ENCODE measurements at regions not wholly inside any gene's neighbourhood (a gene's known extent, or its start where the extent isn't known, plus 50 kb on each side); places are given as distances from the start of the nearest gene placed in this dataset.

DNA sequence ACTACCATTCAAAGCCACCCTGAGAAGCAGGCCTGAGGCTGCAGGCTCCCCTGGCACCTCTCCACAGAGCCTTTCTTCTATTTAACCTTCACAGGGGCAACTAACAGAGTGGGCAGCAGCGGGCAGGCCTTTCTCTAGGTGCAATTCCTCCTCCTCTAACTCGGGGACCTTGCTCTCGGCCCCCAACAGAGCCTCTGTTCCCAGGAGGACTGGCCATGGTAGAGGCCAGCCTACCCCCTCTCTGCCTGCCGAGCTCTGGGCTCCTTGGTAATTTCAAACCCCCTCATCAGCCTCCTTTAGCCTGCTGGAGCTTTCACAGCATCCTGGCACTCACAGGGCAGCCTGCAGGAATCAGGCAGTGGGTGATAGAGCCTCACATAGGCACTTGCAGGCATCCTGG lies 920.8 kb upstream of the ZNF722 start:
- in situ Hi-C loops (cut with MboI) (no loop called here), intact Hi-C loops (cut with micrococcal nuclease) (no loop called here)
- no peaks in the 10 kb centered on the region for H3K79me2 ChIP-seq (ENCODE audit: control insufficient read depth, insufficient read depth, low read length)
- FAIRE-seq (no peak), ATAC-seq (no peak), DNase-seq (ENCODE audit: extremely low read depth in 1 of 4, low spot score in 3 of 4) (no peak)
- 0% methylated on average over 4 of the region's 4 CpGs for WGBS (ENCODE audit: insufficient coverage, low coverage, missing lambda C conversion rate)
- H3K4me2 ChIP-seq (ENCODE audit: insufficient read depth, low read length): no peak overlapping the region
- no peak overlapping the region for H3K4me3 ChIP-seq
- H3K36me3 ChIP-seq (ENCODE audit: control insufficient read depth, insufficient read depth, low read length): no peaks in the 10 kb centered on the region
- H3K27me3 ChIP-seq (ENCODE audit: control insufficient read depth in 2 of 2, insufficient read depth in 2 of 2, low read length in 2 of 2): no peaks in the 10 kb centered on the region
- H3K9me3 ChIP-seq (replicated peaks; ENCODE audit: control insufficient read depth, insufficient read depth, low read depth, low read length): no peaks in the 10 kb centered on the region
- H2AFZ ChIP-seq (ENCODE audit: low read depth, low read length): no peak overlapping the region
- H4K20me1 ChIP-seq (replicated peaks; ENCODE audit: control insufficient read depth, insufficient read depth, low read length): no peaks in the 10 kb centered on the region
- H3K9me1 ChIP-seq (ENCODE audit: control insufficient read depth, insufficient read depth, low read length): no peaks in the 10 kb centered on the region
- BruUV-seq (replicated peaks): no TSS peak
- TF ChIP-seq KDM1A (IDR thresholded peaks at IDR 0.05) (no peak), STAT5B (CRISPR knock-in tag; IDR thresholded peaks at IDR 0.05) (no peak), HNRNPH1 (optimal IDR thresholded peaks at IDR 0.05; ENCODE audit: low read depth, low read length) (no peak)
- no peaks in the 10 kb centered on the region for H3K4me1 ChIP-seq (replicated peaks in 1 of 2; ENCODE audit: control insufficient read depth in 2 of 2, insufficient read depth in 2 of 2, low read length in 2 of 2)
- no peak overlapping the region for H3K9ac ChIP-seq (ENCODE audit: insufficient read depth in 1 of 2, low read depth in 2 of 2, low read length in 2 of 2)
- no peak overlapping the region for H3K27ac ChIP-seq (ENCODE audit: extremely low read depth, low read depth, low read length)
- POLR2A ChIA-PET: no interaction called here
- CTCF ChIA-PET (ENCODE audit: low intra/inter-chr PET ratio): no interaction called here

DNA sequence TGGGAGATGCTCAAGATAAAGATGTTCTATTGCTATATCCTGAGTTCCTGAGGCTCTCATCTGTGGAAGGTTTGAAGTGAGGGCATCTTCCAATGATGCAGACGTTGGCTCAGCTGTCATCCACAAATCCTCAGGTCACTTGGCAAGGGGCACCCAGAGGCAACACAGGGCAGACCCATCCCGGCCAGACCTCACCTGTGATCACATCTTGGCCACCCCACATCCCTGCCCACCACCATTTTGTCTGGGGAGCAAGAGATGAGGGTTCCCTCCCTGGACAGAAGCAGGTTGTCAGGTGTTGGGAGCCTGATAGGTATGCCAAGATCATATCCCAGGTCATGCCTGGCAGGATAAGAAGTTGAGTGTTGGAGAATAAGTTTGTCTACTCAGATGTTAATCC lies 918.2 kb upstream of the ZNF722 start:
- Histone ChIP-seq H3K9me3 (replicated peaks; ENCODE audit: control insufficient read depth, insufficient read depth, low read depth, low read length) (no peaks in the 10 kb centered on the region), H3K4me2 (ENCODE audit: insufficient read depth, low read length) (no peak overlapping the region), H3K27me3 (ENCODE audit: control insufficient read depth in 2 of 2, insufficient read depth in 2 of 2, low read length in 2 of 2) (no peaks in the 10 kb centered on the region), H3K9ac (ENCODE audit: insufficient read depth in 1 of 2, low read depth in 2 of 2, low read length in 2 of 2) (no peak overlapping the region), H3K27ac (ENCODE audit: extremely low read depth, low read depth, low read length) (no peak overlapping the region), H4K20me1 (replicated peaks; ENCODE audit: control insufficient read depth, insufficient read depth, low read length) (no peaks in the 10 kb centered on the region), H3K4me3 (no peak overlapping the region), H2AFZ (ENCODE audit: low read depth, low read length) (no peak overlapping the region), H3K79me2 (ENCODE audit: control insufficient read depth, insufficient read depth, low read length) (no peaks in the 10 kb centered on the region), H3K36me3 (ENCODE audit: control insufficient read depth, insufficient read depth, low read length) (no peaks in the 10 kb centered on the region), H3K9me1 (ENCODE audit: control insufficient read depth, insufficient read depth, low read length) (no peaks in the 10 kb centered on the region), H3K4me1 (replicated peaks in 1 of 2; ENCODE audit: control insufficient read depth in 2 of 2, insufficient read depth in 2 of 2, low read length in 2 of 2) (no peaks in the 10 kb centered on the region)
- in situ Hi-C loops (cut with MboI): no loop called here
- intact Hi-C loops (cut with micrococcal nuclease): no loop called here
- ChIA-PET CTCF (ENCODE audit: low intra/inter-chr PET ratio) (no interaction called here), POLR2A (no interaction called here)
- FAIRE-seq (no peak), ATAC-seq (no peak), DNase-seq (ENCODE audit: extremely low read depth in 1 of 4, low spot score in 3 of 4) (no peak)
- 0% methylated on average over 2 of the region's 2 CpGs for WGBS (ENCODE audit: insufficient coverage, low coverage, missing lambda C conversion rate)
- BruUV-seq (replicated peaks): no TSS peak
- TF ChIP-seq ELF2 (CRISPR knock-in tag; IDR thresholded peaks at IDR 0.05): no peak
- TF ChIP-seq HCFC1 (IDR thresholded peaks at IDR 0.05; ENCODE audit: low read depth, low read length): no peak
- TF ChIP-seq ZNF780A (CRISPR knock-in tag; IDR thresholded peaks at IDR 0.05): no peak
- no peak for TF ChIP-seq MIER1 (IDR thresholded peaks at IDR 0.05; ENCODE audit: low read depth)
- TF ChIP-seq ZNF436 (CRISPR knock-in tag; IDR thresholded peaks at IDR 0.05): no peak
- TF ChIP-seq, protein P1, sequence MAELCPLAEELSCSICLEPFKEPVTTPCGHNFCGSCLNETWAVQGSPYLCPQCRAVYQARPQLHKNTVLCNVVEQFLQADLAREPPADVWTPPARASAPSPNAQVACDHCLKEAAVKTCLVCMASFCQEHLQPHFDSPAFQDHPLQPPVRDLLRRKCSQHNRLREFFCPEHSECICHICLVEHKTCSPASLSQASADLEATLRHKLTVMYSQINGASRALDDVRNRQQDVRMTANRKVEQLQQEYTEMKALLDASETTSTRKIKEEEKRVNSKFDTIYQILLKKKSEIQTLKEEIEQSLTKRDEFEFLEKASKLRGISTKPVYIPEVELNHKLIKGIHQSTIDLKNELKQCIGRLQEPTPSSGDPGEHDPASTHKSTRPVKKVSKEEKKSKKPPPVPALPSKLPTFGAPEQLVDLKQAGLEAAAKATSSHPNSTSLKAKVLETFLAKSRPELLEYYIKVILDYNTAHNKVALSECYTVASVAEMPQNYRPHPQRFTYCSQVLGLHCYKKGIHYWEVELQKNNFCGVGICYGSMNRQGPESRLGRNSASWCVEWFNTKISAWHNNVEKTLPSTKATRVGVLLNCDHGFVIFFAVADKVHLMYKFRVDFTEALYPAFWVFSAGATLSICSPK (IDR thresholded peaks at IDR 0.05; ENCODE audit: borderline replicate concordance): no peak
- no peak for TF ChIP-seq SNIP1 (IDR thresholded peaks at IDR 0.05; ENCODE audit: low read depth)
- TF ChIP-seq SRF (CRISPR knock-in tag; IDR thresholded peaks at IDR 0.05): no peak
- TF ChIP-seq NELFE (IDR thresholded peaks at IDR 0.05; ENCODE audit: insufficient read depth, insufficient read length): no peak
- no peak for TF ChIP-seq HDAC2 (IDR thresholded peaks at IDR 0.05)
- no peak for TF ChIP-seq HEY1 (CRISPR knock-in tag; IDR thresholded peaks at IDR 0.05; ENCODE audit: borderline replicate concordance)
- no peak for TF ChIP-seq PTTG1 (tag; IDR thresholded peaks at IDR 0.05; ENCODE audit: low read depth)
- no peak for TF ChIP-seq POLR3G (IDR thresholded peaks at IDR 0.05; ENCODE audit: extremely low read depth, insufficient read length, insufficient replicate concordance)
